HG03135 (cell line): ENCODE measurements at regions not wholly inside any gene's neighbourhood (a gene's known extent, or its start where the extent isn't known, plus 50 kb on each side); places are given as distances from the start of the nearest gene placed in this dataset.
A peak's percentile ranks its signal among the peaks of the same experiment; 100 is the strongest.
"Not testable (repeated sequence)": the region's sequence is repeated elsewhere in the genome, so short reads cannot be mapped to it uniquely, and the experiment has no call there.

Experiments
- ATAC-seq: cut with Tn5 transposase; IDR thresholded peaks from one replicate; pipeline ENCODE4 v1.9.1; 2021; ENCODE audit warnings: mild to moderate bottlenecking, moderate library complexity; ENCODE audit not compliant: unreplicated experiment

DNA sequence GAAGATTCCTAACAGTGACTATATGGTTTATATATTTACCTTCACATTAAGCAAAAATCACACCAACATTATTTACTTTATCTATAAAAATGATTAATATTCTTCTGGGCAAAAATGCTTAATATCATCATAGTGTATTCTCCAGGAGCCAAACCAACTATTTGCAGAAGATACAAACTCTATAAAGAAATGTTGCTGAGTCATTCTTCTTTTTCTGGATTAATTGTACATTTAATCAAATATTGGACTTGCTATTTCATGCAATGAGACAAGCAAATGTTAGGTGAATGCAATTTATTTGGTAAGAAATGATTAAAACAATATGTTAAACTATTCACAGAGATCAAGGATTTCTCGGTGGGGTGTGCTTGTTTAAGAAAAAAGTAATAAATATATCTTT is 1075.8 kb downstream of the PCDH9 start:
- ATAC-seq, result no peak

DNA sequence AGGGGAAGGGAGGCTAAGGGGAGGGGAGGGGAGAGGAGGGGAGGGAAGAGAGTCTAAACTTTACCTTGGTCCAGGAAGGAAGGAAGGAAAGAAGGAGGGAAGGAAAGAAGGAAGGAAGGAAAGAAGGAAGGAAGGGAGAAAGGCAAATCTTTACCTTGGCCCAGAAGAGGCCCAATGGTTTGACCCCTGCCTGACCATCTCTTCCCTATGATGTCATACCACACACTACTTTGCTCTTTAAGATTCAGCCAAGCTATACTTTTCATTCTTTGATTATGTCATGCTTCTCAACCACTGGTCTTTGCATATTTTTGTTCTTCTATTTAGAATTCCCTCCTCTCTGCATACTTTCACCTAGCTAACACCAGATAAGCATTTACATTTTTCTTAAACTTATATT is 1077.5 kb downstream of the PCDH9 start:
- no peak for ATAC-seq

DNA sequence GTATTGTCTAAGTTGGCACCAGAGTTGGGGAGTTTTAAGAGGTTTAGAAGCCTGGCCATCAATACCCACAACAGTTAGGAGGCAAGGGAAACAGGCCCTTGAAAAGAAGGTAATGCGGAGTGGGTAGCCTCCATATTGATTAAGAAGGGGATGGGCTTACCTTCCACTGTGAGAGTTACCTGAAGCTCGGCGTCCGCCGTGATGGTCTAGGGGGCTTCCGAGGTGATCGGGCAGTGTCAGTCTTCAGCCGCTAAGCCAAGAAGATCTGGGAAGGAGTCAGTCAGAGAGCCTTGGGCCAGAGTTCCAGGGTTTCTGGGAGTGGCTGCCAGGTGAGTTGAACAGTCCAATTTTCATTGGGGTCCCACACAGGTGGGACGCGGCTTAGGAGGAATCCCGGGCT is 1085.8 kb downstream of the PCDH9 start:
- not testable (repeated sequence) for ATAC-seq

DNA sequence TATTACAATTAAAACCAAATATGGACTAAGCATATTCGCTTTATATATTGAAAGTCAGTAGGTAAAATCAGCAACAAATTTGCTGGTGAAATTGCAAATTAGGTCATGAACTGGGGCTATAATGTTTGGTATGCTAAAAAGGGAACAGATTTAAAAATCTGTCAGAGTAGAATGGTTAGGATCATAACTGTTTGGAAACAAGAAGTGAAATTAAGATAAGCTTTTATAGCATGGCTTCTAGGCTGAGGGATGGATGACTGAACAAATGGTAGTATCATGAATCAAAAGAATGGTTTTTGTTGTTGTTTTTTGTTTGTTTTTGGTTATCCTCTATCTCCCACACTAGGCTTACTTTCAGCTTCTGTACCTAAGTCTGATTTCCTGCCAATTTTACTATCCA is 1090.4 kb downstream of the PCDH9 start:
- ATAC-seq, result peak; percentile 25

DNA sequence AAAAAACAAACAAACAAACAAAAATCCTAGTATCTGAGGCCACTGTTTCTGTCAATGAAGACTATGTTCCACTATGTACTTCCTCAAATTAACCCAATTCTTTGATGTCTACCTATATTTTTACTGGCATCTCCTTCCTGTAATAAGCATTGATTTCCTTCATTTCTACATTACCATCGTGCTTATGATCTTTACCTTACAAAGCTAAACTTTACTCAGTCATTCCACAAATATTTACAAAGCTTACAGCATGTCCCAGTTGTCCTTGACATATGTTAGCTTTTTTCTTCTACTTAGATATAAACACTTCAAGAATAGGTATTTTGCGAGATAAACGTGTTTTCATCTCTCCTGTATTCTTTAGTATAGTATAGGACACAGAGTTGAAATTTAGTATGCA is 1090.9 kb downstream of the PCDH9 start:
- no peak for ATAC-seq

DNA sequence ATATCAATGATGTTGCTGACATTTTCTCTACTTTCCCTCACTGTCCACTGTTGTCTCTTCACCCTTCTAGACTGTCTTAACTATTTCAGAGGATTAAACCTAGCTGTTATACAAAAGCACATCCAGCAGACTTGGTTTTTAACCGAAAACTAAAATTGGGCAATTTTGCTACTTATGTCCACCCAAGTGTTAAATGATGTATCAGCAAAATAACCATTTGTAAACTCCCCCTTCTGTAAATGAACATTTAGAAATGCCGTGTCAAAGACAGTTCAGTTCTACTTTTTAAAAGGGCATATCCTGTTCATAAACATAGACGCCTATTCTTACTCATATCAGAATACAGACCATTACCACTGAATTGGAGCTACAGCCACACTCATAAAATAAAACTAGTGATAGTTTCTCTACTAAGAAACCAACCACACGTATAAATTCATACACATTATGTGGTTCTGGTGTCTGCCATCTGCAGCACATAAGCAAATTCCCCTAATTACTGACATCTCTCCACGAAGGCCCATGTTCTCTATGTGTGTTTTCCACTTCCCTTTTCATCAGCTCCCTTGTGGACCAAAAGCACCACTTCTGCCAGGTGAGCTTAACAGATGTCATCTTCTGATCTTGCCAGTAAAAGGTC is 1091.8 kb downstream of the PCDH9 start:
- peak; percentile 95 for ATAC-seq

DNA sequence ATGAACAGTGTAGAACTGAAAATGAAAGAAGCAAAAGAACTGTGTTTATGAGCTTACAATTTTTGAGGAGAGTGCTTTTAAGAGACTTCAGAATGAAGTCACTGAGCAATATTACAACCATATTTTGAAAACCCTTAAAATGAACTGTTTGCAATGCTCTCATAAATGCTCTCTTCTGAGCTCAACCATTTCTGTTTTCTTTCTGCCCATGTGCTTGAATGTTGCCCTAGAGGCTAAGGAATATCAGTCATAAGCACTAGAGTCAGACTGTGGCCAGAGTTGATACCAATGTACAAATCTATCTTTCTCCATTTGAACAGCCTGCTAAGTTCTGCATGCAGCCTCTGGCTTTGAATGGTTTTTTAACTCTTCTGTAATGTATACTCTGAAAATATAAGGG is 1092.8 kb downstream of the PCDH9 start:
- no peak for ATAC-seq

DNA sequence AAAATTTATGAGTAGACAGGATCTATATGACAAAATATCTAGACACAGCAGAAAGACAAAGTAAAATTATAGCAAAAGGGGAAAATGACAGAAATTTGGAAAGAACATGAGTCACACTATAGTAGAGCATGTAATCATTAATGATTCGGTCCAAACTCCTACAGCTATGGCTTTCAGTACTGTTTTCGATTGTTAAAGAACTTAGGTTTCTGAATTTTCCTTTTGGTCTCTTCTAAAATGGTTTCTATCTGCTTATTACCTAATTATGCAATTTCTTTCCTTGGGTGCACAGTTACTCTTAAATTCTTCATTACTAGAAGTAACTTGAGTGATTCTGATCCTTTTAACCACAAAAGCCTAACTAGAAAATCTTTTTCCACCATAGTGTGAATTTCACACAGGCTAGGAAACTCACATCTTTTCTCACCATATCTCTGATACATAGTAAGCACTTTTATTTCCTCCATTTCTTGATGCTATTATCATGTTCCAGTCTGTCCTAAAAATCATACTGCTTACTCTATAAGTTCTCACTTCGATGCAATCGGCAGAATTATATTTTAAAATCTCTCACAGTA is 1101.4 kb downstream of the PCDH9 start:
- peak; percentile 93 for ATAC-seq

DNA sequence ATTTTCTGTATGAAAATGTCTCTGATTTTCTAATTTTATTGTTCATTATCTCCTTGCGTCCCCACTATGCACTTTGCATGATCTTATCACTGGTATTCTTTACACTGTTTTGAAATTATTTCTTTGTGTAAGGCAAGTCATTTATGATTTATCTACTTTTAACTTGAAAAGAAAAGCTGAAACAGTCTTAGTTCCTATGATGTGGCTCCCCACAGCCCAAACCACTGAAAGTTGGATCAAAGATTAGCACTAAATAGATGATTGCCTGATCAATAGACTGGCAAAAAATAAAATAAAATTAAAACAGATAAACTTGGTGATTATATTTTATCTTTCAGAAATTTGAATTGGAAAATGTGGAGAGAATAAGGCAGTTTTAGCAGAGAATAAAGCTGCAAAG is 1101.9 kb downstream of the PCDH9 start:
- peak; percentile 33 for ATAC-seq

DNA sequence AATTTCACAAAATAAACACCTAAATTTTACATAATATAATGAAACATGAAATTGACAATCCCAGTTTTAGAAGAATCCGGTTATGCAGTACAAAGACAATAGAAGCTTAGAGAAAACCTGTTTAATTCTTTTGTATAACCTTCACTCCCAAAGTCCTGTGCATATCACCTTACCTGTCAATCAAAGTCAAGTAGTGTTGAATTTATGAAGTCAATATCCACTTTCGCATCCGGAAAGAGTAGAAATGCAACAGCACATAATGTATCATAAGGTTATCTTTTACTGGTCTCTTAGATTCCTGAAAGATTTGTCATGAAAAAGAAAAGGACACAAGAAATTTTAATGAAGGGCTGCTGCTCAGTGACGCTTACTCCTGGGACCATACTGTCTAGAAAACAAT is 1112.6 kb downstream of the PCDH9 start:
- ATAC-seq, result no peak

DNA sequence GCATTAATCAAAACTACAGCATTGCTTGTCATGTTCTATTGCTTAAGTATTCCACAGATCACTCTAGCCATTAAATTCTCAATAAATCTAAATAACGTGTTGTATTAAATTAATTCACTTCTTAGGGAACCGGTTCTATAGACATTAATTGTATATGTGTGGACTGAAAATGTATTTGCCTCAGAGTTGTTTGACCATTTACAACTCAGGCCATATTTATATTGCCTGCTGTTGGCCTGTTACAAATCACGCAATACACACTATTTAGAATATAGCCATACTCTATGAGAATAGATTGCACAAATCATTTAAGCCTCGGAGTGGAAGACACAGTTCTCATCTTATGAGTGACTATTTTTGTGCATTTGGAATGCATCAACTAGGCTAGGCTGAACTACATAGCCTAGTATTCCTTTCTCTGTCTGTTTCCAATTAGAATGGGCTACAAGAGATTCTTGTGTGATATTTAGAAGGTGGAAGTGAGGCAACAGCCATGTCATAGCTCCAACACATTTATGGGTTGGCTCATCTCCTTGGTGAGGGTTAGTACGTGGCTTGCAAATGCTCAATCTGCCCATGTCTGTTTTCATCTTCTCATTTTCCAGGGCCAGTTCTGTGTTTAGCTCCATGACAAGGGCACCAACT is 1116.1 kb downstream of the PCDH9 start:
- ATAC-seq, result no peak

DNA sequence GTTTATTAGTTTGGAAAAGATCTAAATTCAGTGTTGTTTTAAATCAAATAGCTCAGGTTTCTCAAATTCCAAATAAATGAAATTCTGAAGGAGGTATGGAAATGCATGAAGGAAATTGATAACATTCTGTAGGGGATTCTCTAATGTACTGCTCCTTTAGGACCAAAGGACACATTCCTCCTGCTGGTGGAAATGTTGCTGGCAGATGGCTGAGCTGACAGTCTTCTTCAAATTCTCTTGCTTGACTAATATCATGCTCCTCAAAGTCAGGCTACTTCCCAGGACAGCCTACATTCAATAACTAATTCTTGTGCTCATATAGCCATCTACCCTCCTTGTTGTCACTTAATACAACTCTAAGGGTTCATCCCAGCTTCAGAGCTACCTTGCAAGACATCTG is 1118.5 kb downstream of the PCDH9 start:
- no peak for ATAC-seq

DNA sequence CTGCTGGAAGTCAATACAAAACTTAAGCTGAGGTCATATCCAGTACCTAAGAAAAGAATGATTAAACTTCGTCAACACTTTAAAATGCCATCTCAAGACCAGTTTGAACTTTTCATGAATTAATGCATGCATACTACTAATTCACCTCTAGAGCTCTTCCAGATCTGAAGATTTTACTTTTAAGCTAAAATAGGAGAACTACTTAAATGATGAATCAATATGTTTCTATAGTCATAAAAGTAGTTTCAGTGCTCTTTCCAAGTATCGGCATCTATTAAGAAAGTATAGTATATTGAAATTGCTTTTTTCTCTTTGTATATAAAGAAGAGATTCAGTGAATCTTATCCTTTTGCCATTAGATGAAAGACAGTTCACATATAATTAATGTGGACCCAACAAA is 1123.9 kb downstream of the PCDH9 start:
- no peak for ATAC-seq

DNA sequence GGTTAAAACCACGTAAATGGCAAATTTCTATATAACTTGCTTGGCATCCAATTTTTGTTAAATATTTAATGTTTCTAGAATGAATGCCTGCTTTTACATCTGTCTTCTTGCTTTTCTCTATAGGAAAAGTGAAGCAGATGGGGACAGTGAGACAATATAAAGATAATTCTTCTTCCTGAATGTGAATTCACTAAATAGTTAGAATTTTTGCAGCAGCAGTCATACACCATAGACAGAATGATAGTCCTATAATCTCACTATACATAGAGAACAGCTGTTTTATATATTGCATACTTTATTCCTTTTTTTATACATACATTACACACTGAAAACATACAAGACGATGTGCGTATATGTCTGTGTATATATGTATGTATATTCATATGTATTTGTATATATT is 1127.3 kb downstream of the PCDH9 start:
- ATAC-seq, result no peak

DNA sequence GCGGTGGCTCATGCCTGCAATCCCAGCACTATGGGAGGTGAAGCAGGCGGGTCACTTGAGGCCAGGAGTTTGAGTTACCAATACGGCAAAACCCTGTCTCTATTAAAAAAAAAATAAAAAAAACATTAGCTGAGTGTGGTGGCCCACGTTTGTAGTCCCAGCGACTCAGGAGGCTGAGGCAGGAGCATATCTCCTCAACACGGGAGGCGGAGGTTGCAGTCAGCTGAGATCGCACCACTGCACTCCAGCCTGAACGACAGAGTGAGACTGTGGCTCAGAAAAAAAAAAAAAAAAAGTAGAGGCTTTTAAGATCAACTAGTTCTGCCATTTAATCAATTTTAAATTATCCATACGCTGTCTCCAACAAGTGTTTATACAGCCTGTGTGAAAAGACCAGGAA is 1130.3 kb downstream of the PCDH9 start:
- ATAC-seq, result no peak

DNA sequence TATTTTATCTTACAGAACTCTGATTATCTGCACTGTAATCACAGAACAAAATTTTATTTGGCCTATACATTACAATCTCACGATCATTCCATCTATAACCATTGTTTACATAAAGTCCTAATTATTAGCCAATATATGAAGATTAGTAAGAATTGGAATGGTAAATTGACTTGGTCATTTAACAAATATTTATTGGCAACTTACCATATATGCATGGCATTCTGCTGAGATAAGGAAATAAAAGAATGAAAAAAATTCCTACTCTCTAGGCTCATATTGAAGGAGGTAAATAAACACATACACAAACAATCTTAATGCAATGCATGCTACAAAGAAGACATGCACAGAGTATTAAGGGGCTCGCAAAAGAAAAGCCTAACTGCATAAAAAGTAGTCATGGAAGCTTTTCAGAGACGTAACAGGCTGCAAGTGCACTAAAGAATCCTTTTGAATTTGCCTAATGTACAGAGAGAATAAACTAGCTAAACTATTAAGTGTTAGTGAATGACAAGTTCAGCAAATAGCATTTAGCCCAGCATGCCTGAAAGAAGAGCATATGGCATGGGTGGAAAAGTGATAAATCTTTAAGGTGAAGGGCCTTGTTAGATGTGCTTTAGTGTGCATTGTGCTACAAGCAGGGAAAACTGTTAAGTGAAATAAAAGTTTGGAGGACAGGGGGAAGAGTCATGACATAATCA is 1131.1 kb downstream of the PCDH9 start:
- ATAC-seq, result no peak

DNA sequence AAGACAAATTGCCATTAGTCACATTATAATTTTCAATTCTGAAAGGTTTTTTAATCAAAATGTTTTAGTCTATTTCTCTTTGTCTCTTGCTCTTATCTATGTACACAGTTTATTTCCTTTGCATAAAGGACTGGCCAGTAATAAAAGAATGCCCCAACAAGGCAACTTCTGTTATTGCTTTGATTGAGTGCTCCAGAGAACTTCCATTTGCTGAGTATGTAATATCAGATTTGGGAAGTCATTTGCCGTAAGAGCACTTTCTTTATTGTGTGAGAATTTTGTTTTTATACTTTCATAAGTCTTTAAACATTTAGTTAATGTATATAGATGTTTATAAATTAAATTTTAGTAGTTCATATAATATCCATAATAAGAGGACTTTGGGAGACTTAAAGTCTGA is 1140.4 kb downstream of the PCDH9 start:
- no peak for ATAC-seq

DNA sequence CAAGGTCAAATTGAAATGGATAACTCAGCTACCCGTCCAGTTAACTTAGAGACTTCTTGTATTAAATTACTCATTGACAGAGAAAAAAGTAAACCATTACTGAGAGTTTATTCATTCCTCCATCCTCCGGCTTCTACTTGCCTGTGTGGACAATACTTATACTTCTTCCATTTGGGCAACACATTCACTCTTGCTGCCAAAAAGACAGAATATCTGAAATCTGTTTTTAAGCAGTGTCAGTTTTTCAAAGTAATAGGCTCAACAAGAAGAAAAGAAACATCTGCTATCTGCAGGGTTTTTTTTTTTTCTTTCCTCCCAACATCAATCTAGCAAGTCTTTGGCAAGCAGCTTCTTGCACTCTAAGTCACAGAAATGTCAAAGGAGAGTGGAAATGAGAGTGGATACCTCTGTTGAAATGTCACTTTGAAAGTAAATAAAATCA is 1142.8 kb downstream of the PCDH9 start:
- no peak for ATAC-seq

DNA sequence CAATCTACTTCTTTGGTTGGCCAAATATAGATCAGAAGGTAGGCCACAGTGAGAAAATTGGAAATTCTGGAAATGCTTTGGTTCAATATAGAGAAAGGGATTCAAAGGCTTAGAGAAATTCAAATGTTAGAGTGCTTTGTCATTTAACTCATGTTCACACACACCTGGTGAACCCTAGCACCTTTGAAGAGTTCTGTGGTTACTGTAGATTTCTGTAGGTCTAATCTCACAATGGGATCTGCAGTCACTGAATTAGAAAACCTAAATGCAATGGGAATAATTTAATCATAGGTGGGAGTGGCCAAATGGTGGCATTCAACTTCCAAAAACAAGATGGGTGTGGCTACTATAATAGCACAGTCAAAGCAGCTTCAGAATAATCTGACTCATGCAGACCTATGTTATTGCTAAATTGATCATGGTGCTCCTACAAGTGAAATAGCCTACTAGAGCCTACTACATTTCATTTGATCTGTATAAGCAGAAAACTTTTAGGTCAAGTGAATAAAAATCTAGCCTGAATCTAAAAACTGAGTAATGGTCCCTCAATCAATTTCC is 1152.9 kb downstream of the PCDH9 start:
- no peak for ATAC-seq

DNA sequence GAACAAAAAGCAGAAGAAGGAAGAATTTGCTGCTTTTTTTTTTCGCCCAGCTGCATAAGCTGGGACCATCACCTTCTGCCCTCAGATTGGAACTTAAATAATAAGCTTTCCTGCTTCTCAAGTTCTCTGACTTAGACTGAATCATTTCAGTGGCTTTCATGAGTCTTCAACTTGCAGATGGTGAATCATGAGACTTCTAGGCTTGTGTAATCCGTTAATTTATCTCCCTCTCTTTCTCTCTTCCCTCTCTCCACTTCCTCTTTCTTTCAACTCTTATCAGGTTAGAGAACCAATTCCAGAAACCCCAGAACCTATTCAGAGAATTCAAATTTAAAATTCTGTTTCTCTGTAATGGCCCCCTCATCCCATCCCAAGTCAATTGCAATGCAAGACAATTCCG is 1153.7 kb downstream of the PCDH9 start:
- ATAC-seq, result no peak

DNA sequence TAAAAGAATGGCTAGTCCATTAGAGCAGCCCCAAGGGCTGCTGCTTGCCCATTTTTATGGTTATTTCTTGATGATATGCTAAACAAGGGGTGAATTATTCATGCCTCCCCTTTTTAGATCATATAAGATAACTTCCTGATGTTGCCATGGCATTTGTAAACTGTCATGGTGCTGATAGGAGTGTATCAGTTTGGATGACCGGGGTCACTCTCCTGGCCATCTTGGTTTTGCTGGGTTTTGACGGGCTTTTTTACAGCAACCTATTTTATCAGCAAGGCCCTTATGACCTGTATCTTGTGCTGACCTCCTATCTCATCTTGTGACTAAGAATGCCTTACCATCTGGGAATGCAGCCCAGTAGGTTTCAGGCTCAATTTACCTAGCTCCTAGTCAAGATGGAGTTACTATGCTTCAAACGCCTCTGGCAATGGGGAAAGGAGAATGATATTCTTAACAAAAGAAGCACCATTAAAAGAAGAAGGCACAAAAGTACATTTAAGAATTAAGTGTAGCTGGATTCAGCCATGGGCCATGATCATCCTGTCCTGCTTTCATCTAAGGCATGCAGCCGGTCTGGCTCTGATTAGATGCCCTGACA is 1156.0 kb downstream of the PCDH9 start:
- ATAC-seq, result no peak
